Lung (tissue), 11 donors: ENCODE measurements at regions not wholly inside any gene's neighbourhood (a gene's known extent, or its start where the extent isn't known, plus 50 kb on each side); places are given as distances from the start of the nearest gene placed in this dataset.
"Not testable (repeated sequence)": the region's sequence is repeated elsewhere in the genome, so short reads cannot be mapped to it uniquely, and the experiment has no call there.

Experiments
- ATAC-seq: fragments of 200-7000 bp; cut with Tn5 transposase; one replicate; pipeline ENCODE4 v1.9.1; 2020; ENCODE audit warnings: moderate number of reproducible peaks; ENCODE audit not compliant: insufficient read depth, low FRiP score
- DNase-seq, 3 donors: peaks; one replicate each; pipeline ENCODE4 v3.0.0-alpha.2; 2013 to 2017
- H3K27ac ChIP-seq, 2 donors: one replicate each; pipeline ENCODE4 v1.5.1; 2013; ENCODE audit warnings: mild to moderate bottlenecking in 2 of 2, moderate library complexity in 2 of 2, control low read depth in 1 of 2, inconsistent platforms in 1 of 2, low read depth in 1 of 2, low read length in 1 of 2
- H3K27me3 ChIP-seq, 3 donors: one replicate each; pipeline ENCODE4 v1.5.1; 2013; ENCODE audit warnings: low read length in 2 of 3; ENCODE audit not compliant: control insufficient read depth in 3 of 3, insufficient read depth in 3 of 3
- H3K36me3 ChIP-seq, 4 donors: one replicate each; pipeline ENCODE4 v1.5.1; 2013; ENCODE audit warnings: low read length in 4 of 4, mild to moderate bottlenecking in 1 of 4, moderate library complexity in 1 of 4; ENCODE audit not compliant: control insufficient read depth in 4 of 4, insufficient read depth in 4 of 4
- H3K4me1 ChIP-seq, 5 donors: one replicate each; pipeline ENCODE4 v1.5.1; 2013; ENCODE audit warnings: low read length in 5 of 5, mild to moderate bottlenecking in 2 of 5, moderate library complexity in 1 of 5; ENCODE audit not compliant: control insufficient read depth in 5 of 5, insufficient read depth in 5 of 5
- H3K4me3 ChIP-seq: one replicate; pipeline ENCODE4 v1.5.1; 2013; ENCODE audit warnings: mild to moderate bottlenecking, control low read depth, moderate library complexity
- H3K9ac ChIP-seq, 2 donors: one replicate each; pipeline ENCODE4 v1.5.1; 2013; ENCODE audit warnings: low read length in 2 of 2, control low read depth in 1 of 2; ENCODE audit not compliant: insufficient read depth in 1 of 2
- H3K9me3 ChIP-seq, 4 donors: one replicate each; pipeline ENCODE4 v1.5.1; 2013; ENCODE audit warnings: low read length in 3 of 4, mild to moderate bottlenecking in 1 of 4, moderate library complexity in 1 of 4; ENCODE audit not compliant: control insufficient read depth in 4 of 4, insufficient read depth in 3 of 4
- WGBS, 2 donors: extraction: QIAGEN DNeasy Blood & Tissue Kit; methylation state at CpG; one replicate each; pipeline ENCODE4 v1.1.7; 2013; 5-methylcytosine and 5-hydroxymethylcytosine counted together
- TF ChIP-seq, protein P1 (sequence below): IDR thresholded peaks from 2 replicates; pipeline ENCODE4 v1.5.1; 2012; ENCODE audit warnings: mild to moderate bottlenecking; ENCODE audit errors: control extremely low read depth, extremely low read depth
- donor health status: control.
- donor health status: control.
- donor health status: Bipolar disorder and iron deficiency.
- donor health status: healthy.
- donor health status: DM: yes; HTN: yes; CAD: no.

DNA sequence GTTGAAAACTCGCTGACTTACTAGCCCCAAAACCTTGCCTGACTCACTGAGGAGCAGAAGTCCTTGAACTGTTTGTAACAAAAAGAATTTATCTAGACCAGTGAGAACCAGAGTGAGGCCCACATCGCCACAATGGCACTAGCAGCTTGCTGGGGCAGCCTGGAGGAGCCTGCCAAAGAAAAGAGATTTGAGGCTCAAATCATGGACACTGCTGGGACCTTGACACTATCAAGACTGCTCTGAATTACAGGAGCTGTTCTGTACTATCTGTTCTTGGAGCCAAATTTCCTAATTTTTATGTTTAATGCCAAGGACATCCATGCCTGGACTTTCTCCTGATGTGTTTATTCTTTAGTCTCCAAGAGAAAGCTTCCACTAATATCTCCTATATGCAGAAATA, 82.0 kb upstream of the JCAD start:
- TF ChIP-seq, protein P1, sequence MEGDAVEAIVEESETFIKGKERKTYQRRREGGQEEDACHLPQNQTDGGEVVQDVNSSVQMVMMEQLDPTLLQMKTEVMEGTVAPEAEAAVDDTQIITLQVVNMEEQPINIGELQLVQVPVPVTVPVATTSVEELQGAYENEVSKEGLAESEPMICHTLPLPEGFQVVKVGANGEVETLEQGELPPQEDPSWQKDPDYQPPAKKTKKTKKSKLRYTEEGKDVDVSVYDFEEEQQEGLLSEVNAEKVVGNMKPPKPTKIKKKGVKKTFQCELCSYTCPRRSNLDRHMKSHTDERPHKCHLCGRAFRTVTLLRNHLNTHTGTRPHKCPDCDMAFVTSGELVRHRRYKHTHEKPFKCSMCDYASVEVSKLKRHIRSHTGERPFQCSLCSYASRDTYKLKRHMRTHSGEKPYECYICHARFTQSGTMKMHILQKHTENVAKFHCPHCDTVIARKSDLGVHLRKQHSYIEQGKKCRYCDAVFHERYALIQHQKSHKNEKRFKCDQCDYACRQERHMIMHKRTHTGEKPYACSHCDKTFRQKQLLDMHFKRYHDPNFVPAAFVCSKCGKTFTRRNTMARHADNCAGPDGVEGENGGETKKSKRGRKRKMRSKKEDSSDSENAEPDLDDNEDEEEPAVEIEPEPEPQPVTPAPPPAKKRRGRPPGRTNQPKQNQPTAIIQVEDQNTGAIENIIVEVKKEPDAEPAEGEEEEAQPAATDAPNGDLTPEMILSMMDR = no peak
- Histone ChIP-seq H3K4me1 (no peaks in the 10 kb centered on the region), H3K9me3 (peaks cover 0 to 6% (median 0%) of the 10 kb centered on the region in 4 donors), H3K36me3 (no peaks in the 10 kb centered on the region), H3K4me3 (no peak overlapping the region), H3K27me3 (no peaks in the 10 kb centered on the region), H3K9ac (no peak overlapping the region), H3K27ac (no peak overlapping the region)
- WGBS, 2 donors = 90 to 96% methylated on average over 2 of the region's 2 CpGs
- ATAC-seq (no peak), DNase-seq (no peak)

DNA sequence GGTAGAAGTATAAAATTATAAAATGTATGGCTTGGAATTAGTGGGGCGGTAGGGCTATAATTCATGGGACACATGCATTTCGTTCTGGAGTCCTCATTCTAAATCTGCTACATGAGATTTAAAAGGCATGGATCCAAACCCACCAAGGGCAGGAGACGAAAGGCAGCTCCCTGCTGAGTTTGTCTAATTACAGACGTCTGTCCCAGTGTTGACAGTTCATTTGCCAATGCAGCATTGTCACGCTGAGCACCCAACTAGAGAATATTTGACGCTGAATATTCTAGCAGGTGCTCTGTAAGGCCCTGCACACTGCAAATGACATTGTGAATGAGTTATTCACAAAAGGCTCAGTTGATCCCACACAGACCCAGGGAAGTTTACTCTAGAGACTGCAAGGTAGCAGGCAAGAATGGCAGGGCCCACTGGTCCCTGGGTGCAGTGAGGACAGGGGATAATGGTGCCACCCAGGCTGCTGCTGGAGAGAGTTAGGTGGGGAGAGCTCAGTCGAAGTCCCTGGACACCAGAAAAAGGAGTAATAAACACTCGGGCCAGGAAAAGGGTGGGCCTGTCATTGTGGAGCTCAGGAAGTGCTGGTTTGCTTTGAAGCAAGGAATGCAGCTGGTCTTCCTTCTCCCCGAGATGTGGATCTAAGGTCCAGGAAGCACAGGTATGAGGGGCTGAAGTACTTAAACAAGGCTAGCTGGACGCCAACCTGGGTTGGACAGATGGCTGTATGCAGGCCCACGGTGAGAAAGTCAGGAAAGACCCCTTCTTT, 75.0 kb upstream of the JCAD start:
- peaks cover 0 to 5% (median 0%) of the 10 kb centered on the region in 5 donors for H3K4me1 ChIP-seq
- H3K36me3 ChIP-seq = no peaks in the 10 kb centered on the region
- TF ChIP-seq, protein P1 = no peak
- H3K9me3 ChIP-seq = no peaks in the 10 kb centered on the region
- no peak for DNase-seq
- no peak for ATAC-seq
- no peak overlapping the region for H3K9ac ChIP-seq
- no peak overlapping the region for H3K4me3 ChIP-seq
- WGBS, 2 donors = 67 to 71% methylated on average over 11 of the region's 11 CpGs
- no peaks in the 10 kb centered on the region for H3K27me3 ChIP-seq
- H3K27ac ChIP-seq = peak overlapping the region in 1 of 2 donors; percentile 61

DNA sequence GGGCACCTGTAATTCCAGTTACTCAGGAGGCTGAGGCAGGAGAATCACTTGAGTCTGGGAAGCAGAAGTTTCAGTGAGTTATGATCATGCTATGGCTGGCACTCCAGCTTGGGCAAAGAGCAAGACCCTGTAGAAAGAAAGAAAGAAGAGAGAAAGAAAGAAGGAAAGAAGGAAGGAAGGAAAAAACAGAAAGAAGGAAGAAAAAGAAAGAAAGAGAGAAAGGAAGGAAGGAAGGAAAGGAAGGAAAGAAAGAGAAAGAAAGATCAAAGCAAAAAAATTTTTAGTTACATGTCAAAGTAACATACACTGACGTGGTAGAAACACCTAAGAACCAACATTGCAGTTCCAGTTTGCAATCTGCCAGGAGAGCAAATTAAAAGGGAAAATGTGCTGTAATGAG, 73.8 kb upstream of the JCAD start:
- 83 to 86% methylated on average over 1 of the region's 1 CpG for WGBS, 2 donors
- H3K36me3 ChIP-seq = no peaks in the 10 kb centered on the region

DNA sequence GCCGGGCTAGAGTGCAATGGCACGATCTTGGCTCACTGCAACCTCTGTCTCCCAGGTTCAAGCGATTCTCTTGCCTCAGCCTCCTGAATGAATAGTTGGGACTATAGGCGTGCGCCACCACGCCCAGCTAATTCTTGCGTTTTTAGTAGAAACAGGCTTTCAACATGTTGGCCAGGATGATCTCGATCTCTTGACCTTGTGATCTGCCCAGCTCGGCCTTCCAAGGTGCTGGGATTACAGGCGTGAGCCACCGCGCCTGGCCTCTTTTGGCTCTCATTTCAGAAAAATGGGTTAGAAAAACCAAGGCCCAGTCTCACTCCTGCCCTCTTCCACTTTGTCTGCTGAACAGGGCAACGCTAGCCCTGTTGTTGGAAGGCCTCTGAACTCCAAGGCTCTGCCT, 72.0 kb upstream of the JCAD start:
- H3K9ac ChIP-seq, H3K4me1 ChIP-seq, H3K27me3 ChIP-seq, H3K27ac ChIP-seq, H3K36me3 ChIP-seq, ATAC-seq, H3K4me3 ChIP-seq, H3K9me3 ChIP-seq, DNase-seq: not testable (repeated sequence)
- WGBS, 2 donors = 96% methylated on average over 13 of the region's 13 CpGs

More for the DNA sequence above, 73.8 kb upstream of the JCAD start:
- H3K4me1 ChIP-seq = peaks cover 0 to 5% (median 0%) of the 10 kb centered on the region in 5 donors
- no peak for DNase-seq
- no peak overlapping the region for H3K27ac ChIP-seq
- no peak overlapping the region for H3K9ac ChIP-seq
- H3K9me3 ChIP-seq = no peaks in the 10 kb centered on the region
- TF ChIP-seq, protein P1 = no peak
- no peaks in the 10 kb centered on the region for H3K27me3 ChIP-seq
- H3K4me3 ChIP-seq = no peak overlapping the region
- ATAC-seq = no peak

GRCh38 chr10:30129326-30129725, 69.9 kb upstream of the JCAD start:
- H3K27ac ChIP-seq, ATAC-seq, H3K4me1 ChIP-seq, H3K36me3 ChIP-seq, H3K9me3 ChIP-seq, H3K4me3 ChIP-seq, H3K9ac ChIP-seq, DNase-seq, H3K27me3 ChIP-seq: not testable (repeated sequence)
- 77 to 78% methylated on average over 8 of the region's 8 CpGs for WGBS, 2 donors
